ENCODE measurements at regions not wholly inside any gene's neighbourhood (a gene's known extent, or its start where the extent isn't known, plus 50 kb on each side); places are given as distances from the start of the nearest gene placed in this dataset.
"Not testable (repeated sequence)": the region's sequence is repeated elsewhere in the genome, so short reads cannot be mapped to it uniquely, and the experiment has no call there.

- TF ChIP-seq CTCF, POLR2A (IDR thresholded peaks at IDR 0.05): not testable (repeated sequence)
Measured at GRCh38 chr17:20668868-20669267, 89.3 kb downstream of the CDRT15L2 start.

All from tibial nerve (tissue), 3 donors.